Hepatocyte (in vitro differentiated cells): ENCODE measurements at regions not wholly inside any gene's neighbourhood (a gene's known extent, or its start where the extent isn't known, plus 50 kb on each side); places are given as distances from the start of the nearest gene placed in this dataset.

Experiments used
- EZH2 ChIP-seq: fragments of 200-600 bp; sonication (generic); IDR thresholded peaks from 2 replicates; pipeline ENCODE4 v1.6.1; 2016; ENCODE audit warnings: antibody characterized with exemption, mild to moderate bottlenecking, borderline replicate concordance
- TF ChIP-seq, protein P1 (sequence below): fragments of 200-600 bp; sonication (generic); IDR thresholded peaks from 2 replicates; pipeline ENCODE4 v1.5.1; 2016; ENCODE audit warnings: antibody characterized with exemption, mild to moderate bottlenecking; ENCODE audit not compliant: poor library complexity

DNA sequence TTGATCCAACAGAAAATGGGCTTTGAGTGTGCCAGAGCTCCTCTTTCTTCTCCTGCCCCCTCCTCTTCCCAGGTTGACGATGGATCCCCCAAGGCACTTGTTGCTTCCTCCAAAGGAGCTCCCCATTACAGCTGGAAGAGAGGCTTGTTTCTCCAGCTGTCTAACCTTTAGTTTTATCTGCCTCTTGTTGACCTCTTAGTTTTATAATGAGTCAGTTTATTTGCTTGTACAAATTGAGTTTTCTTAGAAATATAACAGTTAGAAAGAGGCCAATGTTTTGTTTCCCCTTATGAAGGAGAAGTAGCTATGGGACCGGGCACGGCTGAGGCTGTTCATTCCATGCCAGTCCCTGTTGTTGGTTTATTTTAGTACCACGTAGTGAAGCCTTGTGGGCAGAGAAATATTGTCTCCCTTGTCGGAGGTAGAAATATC, 158.2 kb downstream of the SPRY1 start:
- TF ChIP-seq, protein P1, sequence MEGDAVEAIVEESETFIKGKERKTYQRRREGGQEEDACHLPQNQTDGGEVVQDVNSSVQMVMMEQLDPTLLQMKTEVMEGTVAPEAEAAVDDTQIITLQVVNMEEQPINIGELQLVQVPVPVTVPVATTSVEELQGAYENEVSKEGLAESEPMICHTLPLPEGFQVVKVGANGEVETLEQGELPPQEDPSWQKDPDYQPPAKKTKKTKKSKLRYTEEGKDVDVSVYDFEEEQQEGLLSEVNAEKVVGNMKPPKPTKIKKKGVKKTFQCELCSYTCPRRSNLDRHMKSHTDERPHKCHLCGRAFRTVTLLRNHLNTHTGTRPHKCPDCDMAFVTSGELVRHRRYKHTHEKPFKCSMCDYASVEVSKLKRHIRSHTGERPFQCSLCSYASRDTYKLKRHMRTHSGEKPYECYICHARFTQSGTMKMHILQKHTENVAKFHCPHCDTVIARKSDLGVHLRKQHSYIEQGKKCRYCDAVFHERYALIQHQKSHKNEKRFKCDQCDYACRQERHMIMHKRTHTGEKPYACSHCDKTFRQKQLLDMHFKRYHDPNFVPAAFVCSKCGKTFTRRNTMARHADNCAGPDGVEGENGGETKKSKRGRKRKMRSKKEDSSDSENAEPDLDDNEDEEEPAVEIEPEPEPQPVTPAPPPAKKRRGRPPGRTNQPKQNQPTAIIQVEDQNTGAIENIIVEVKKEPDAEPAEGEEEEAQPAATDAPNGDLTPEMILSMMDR = no peak
- no peak for TF ChIP-seq EZH2
